Mesothelial cell of epicardium (in vitro differentiated cells): ENCODE measurements at regions not wholly inside any gene's neighbourhood (a gene's known extent, or its start where the extent isn't known, plus 50 kb on each side); places are given as distances from the start of the nearest gene placed in this dataset.

ENCODE experiments used
- DNase-seq, 2 experiments: peaks; one replicate each; pipeline ENCODE4 v3.0.0; 2021; ENCODE audit warnings: low spot score in 2 of 2; ENCODE audit not compliant: unreplicated experiment in 2 of 2
- H3K27ac Mint-ChIP-seq: 2 replicates; pipeline ENCODE4 v1.8.0; 2021; ENCODE audit warnings: mixed read lengths
- H3K27me3 Mint-ChIP-seq: 2 replicates; pipeline ENCODE4 v1.8.0; 2021; ENCODE audit warnings: low read depth, mixed read lengths
- H3K36me3 Mint-ChIP-seq: 2 replicates; pipeline ENCODE4 v1.8.0; 2021; ENCODE audit warnings: mixed read lengths
- H3K4me1 Mint-ChIP-seq: 2 replicates; pipeline ENCODE4 v1.8.0; 2021; ENCODE audit warnings: mixed read lengths
- H3K4me3 Mint-ChIP-seq: 2 replicates; pipeline ENCODE4 v1.8.0; 2021; ENCODE audit warnings: mild to moderate bottlenecking, moderate library complexity, mixed read lengths
- H3K9me3 Mint-ChIP-seq: 2 replicates; pipeline ENCODE4 v1.8.0; 2021; ENCODE audit warnings: mixed read lengths
- CTCF ChIP-seq: fragments of 200-600 bp; sonication (generic); IDR thresholded peaks from one replicate; pipeline ENCODE4 v1.5.0; 2021; ENCODE audit warnings: antibody characterized with exemption; ENCODE audit not compliant: unreplicated experiment

DNA sequence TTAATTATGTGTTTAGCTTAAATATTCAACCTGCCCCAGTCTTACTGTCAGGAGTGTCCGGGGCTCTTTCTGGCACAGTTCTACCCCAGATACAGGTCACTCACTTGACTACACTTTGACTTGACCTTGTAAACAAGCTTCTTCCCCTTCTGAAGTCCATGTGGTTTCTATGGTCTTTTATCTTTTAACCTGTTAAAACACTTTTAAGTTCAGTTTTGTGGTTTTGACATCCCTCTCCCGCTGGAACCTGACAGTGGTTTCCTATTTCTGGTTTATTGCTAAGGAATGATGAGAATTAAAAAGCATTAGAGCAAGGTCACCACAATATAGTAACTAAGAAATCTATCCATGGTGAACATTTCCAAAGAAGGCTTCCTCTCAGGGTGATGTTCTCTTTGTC lies 300.1 kb downstream of the TMEM167A start:
- no peak overlapping the region for H3K4me3 Mint-ChIP-seq
- peaks cover 6% of the 10 kb centered on the region for H3K4me1 Mint-ChIP-seq
- no peaks in the 10 kb centered on the region for H3K27me3 Mint-ChIP-seq
- no peaks in the 10 kb centered on the region for H3K36me3 Mint-ChIP-seq
- TF ChIP-seq CTCF: no peak
- H3K27ac Mint-ChIP-seq: no peak overlapping the region
- no peaks in the 10 kb centered on the region for H3K9me3 Mint-ChIP-seq
- no peak for DNase-seq

DNA sequence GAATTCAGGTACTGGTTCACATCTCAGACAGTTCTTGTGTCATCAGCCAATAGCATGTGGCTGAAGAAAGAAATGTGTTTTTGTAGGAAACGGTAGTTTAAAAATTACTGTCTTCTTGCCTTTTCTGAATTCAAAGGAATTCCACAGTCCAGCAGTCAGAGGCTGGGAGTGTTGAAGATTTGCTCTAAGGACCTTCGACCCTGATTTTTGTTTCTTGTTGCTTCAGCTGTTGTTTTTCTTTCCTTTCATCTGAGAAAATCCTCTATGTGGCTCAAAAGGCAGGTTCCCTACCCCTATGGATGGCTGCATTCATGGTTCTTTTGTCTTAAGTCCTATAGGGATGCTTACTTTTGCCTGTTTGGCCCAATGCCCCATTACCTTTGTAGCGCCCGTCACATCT lies 304.9 kb downstream of the TMEM167A start:
- Mint-ChIP-seq H3K27me3 (no peaks in the 10 kb centered on the region), H3K36me3 (peaks cover 12% of the 10 kb centered on the region), H3K4me3 (no peak overlapping the region), H3K9me3 (peaks cover 24% of the 10 kb centered on the region), H3K27ac (no peak overlapping the region), H3K4me1 (peaks cover 6% of the 10 kb centered on the region)
- DNase-seq: no peak
- no peak for TF ChIP-seq CTCF

DNA sequence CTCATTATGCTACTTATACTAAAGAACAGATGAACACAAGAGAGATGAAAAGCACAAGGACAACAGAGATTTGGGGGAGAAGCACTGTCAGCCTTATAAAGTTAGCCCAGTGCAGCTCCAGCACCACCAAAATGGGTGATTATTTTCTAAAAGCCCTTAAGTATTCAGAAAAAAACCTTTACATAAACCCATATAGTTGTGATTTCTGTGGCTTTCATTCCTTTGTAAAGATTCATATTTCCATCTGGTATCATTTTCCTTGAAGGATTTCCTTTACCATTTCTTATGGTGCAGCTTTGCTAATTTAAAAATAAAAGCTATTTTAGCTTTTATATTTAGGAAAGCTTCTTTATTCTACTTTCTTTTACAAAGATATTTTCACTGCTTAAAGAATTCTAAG lies 311.0 kb downstream of the TMEM167A start:
- H3K9me3 Mint-ChIP-seq: peaks cover 24% of the 10 kb centered on the region
- H3K4me3 Mint-ChIP-seq: no peak overlapping the region
- peaks cover 14% of the 10 kb centered on the region for H3K36me3 Mint-ChIP-seq
- H3K27me3 Mint-ChIP-seq: no peaks in the 10 kb centered on the region
- TF ChIP-seq CTCF: no peak
- no peak overlapping the region for H3K27ac Mint-ChIP-seq
- H3K4me1 Mint-ChIP-seq: peaks cover 12% of the 10 kb centered on the region
- DNase-seq: no peak

- no peak overlapping the region for H3K4me3 Mint-ChIP-seq
- TF ChIP-seq CTCF: no peak
These were observed 311.4 kb downstream of the TMEM167A start for GRCh38 chr5:82765765-82766164.

GRCh38 chr5:82760856-82761255 lies 316.3 kb downstream of the TMEM167A start:
- Mint-ChIP-seq H3K4me3 (no peak overlapping the region), H3K4me1 (peaks cover 5% of the 10 kb centered on the region), H3K36me3 (peaks cover 2% of the 10 kb centered on the region), H3K27ac (no peak overlapping the region), H3K9me3 (peaks cover 9% of the 10 kb centered on the region), H3K27me3 (no peaks in the 10 kb centered on the region)
- no peak for TF ChIP-seq CTCF
- DNase-seq: no peak

More at GRCh38 chr5:82765765-82766164, 311.4 kb downstream of the TMEM167A start:
- Mint-ChIP-seq H3K36me3 (peaks cover 9% of the 10 kb centered on the region), H3K4me1 (peaks cover 12% of the 10 kb centered on the region), H3K27ac (no peak overlapping the region), H3K27me3 (no peaks in the 10 kb centered on the region), H3K9me3 (peaks cover 19% of the 10 kb centered on the region)
- DNase-seq: no peak

DNA sequence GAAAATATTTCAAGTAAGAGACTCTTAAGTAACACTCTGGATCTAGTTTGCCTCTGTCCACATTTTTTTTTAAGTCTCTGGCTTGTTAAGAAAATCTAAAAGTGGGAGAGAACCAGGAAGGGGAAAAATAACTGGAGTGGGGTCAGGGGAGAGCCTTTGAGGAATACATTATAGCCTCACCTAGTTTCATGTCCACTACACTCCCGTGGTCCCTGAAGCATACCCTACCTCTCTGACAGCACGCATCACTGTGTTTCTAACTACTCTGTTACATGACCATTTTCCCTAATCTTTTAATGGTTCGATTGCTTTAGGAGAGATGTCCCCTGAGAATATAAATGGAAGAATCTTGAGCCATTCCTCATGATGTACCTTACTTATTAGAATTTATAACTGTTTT lies 318.3 kb downstream of the TMEM167A start:
- H3K4me1 Mint-ChIP-seq: no peaks in the 10 kb centered on the region
- no peak for TF ChIP-seq CTCF
- peaks cover 2% of the 10 kb centered on the region for H3K36me3 Mint-ChIP-seq
- DNase-seq: no peak
- no peak overlapping the region for H3K4me3 Mint-ChIP-seq
- peaks cover 9% of the 10 kb centered on the region for H3K9me3 Mint-ChIP-seq
- no peaks in the 10 kb centered on the region for H3K27me3 Mint-ChIP-seq
- no peak overlapping the region for H3K27ac Mint-ChIP-seq
